Nephron progenitor cell (in vitro differentiated cells): ENCODE measurements at regions not wholly inside any gene's neighbourhood (a gene's known extent, or its start where the extent isn't known, plus 50 kb on each side); places are given as distances from the start of the nearest gene placed in this dataset.
A peak's percentile ranks its signal among the peaks of the same experiment; 100 is the strongest.

ENCODE experiments used
- DNase-seq: peaks from one replicate; pipeline ENCODE4 v3.0.0; 2021
- H3K27ac Mint-ChIP-seq: 2 replicates; pipeline ENCODE4 v1.8.0; 2021; ENCODE audit warnings: mild to moderate bottlenecking, moderate library complexity, mixed read lengths
- H3K27me3 Mint-ChIP-seq: 2 replicates; pipeline ENCODE4 v1.8.0; 2021; ENCODE audit warnings: mild to moderate bottlenecking, low read depth, mixed read lengths; ENCODE audit not compliant: poor library complexity
- H3K36me3 Mint-ChIP-seq: 2 replicates; pipeline ENCODE4 v1.8.0; 2021; ENCODE audit warnings: low read depth, mixed read lengths
- H3K4me1 Mint-ChIP-seq: 2 replicates; pipeline ENCODE4 v1.8.0; 2021; ENCODE audit warnings: mixed read lengths
- H3K4me3 Mint-ChIP-seq: 2 replicates; pipeline ENCODE4 v1.8.0; 2021; ENCODE audit warnings: mild to moderate bottlenecking, moderate library complexity, mixed read lengths
- H3K9me3 Mint-ChIP-seq: 2 replicates; pipeline ENCODE4 v1.8.0; 2021; ENCODE audit warnings: mild to moderate bottlenecking, moderate library complexity, mixed read lengths
- TF ChIP-seq, protein P1 (sequence below): fragments of 200-600 bp; sonication (generic); IDR thresholded peaks from 2 replicates; pipeline ENCODE4 v1.5.0; 2021; ENCODE audit warnings: antibody characterized with exemption

DNA sequence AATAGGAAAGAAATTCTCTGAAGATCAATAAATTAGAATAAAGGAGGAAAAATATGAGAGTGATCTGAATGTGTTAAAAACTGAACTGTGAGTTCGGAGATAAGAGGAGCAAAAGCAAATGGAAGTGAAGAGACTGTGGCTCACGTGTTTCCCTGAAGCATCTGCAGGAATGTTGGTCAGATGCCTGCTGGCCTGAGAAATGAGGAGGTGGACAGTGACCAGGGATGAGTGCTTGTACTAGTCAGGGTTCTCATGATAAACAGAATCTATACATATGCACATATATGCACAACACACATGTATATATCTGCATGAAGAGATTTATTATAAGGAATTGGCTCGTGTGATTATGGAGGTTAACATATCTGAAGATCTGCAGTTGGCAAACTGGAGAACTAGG is 103.4 kb upstream of the TIAM1 start:
- TF ChIP-seq, protein P1, sequence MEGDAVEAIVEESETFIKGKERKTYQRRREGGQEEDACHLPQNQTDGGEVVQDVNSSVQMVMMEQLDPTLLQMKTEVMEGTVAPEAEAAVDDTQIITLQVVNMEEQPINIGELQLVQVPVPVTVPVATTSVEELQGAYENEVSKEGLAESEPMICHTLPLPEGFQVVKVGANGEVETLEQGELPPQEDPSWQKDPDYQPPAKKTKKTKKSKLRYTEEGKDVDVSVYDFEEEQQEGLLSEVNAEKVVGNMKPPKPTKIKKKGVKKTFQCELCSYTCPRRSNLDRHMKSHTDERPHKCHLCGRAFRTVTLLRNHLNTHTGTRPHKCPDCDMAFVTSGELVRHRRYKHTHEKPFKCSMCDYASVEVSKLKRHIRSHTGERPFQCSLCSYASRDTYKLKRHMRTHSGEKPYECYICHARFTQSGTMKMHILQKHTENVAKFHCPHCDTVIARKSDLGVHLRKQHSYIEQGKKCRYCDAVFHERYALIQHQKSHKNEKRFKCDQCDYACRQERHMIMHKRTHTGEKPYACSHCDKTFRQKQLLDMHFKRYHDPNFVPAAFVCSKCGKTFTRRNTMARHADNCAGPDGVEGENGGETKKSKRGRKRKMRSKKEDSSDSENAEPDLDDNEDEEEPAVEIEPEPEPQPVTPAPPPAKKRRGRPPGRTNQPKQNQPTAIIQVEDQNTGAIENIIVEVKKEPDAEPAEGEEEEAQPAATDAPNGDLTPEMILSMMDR, result no peak
- peaks cover 13% of the 10 kb centered on the region for H3K4me1 Mint-ChIP-seq
- H3K9me3 Mint-ChIP-seq, result peaks cover 14% of the 10 kb centered on the region
- no peak for DNase-seq
- H3K36me3 Mint-ChIP-seq, result peaks cover 66% of the 10 kb centered on the region
- H3K4me3 Mint-ChIP-seq, result no peak overlapping the region
- H3K27ac Mint-ChIP-seq, result peak overlapping the region; percentile 57
- no peaks in the 10 kb centered on the region for H3K27me3 Mint-ChIP-seq

- no peak overlapping the region for H3K27ac Mint-ChIP-seq
- H3K27me3 Mint-ChIP-seq, result no peaks in the 10 kb centered on the region
These were observed 102.3 kb upstream of the TIAM1 start for GRCh38 chr21:31446226-31446855.

DNA sequence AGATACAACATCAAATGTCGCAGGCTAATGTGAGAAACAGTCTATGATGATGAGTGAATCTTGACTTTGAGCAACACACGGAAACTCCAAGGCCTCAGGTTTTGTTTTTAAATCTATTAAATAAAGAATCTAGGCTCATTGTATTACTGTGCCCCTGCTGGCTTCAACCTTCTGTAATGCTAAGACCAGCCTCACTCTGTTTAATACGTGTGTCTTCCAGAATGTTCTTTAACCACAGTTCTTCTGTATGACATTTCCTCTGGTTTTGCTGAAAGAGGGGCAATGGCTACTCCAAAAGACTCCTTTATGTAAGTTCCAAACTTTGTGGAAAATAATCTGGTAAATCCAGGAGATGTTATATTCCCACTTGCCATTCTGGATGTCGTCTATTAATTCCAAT is 101.1 kb upstream of the TIAM1 start:
- DNase-seq, result no peak
- H3K9me3 Mint-ChIP-seq, result peaks cover 37% of the 10 kb centered on the region
- H3K27ac Mint-ChIP-seq, result no peak overlapping the region
- no peak overlapping the region for H3K4me3 Mint-ChIP-seq
- TF ChIP-seq, protein P1, result no peak
- no peaks in the 10 kb centered on the region for H3K27me3 Mint-ChIP-seq
- peaks cover 75% of the 10 kb centered on the region for H3K36me3 Mint-ChIP-seq
- peaks cover 7% of the 10 kb centered on the region for H3K4me1 Mint-ChIP-seq

More at GRCh38 chr21:31446226-31446855, 102.3 kb upstream of the TIAM1 start:
- DNase-seq, result no peak
- TF ChIP-seq, protein P1, result no peak
- peaks cover 25% of the 10 kb centered on the region for H3K9me3 Mint-ChIP-seq
- H3K36me3 Mint-ChIP-seq, result peaks cover 66% of the 10 kb centered on the region
- H3K4me3 Mint-ChIP-seq, result no peak overlapping the region
- peaks cover 13% of the 10 kb centered on the region for H3K4me1 Mint-ChIP-seq

DNA sequence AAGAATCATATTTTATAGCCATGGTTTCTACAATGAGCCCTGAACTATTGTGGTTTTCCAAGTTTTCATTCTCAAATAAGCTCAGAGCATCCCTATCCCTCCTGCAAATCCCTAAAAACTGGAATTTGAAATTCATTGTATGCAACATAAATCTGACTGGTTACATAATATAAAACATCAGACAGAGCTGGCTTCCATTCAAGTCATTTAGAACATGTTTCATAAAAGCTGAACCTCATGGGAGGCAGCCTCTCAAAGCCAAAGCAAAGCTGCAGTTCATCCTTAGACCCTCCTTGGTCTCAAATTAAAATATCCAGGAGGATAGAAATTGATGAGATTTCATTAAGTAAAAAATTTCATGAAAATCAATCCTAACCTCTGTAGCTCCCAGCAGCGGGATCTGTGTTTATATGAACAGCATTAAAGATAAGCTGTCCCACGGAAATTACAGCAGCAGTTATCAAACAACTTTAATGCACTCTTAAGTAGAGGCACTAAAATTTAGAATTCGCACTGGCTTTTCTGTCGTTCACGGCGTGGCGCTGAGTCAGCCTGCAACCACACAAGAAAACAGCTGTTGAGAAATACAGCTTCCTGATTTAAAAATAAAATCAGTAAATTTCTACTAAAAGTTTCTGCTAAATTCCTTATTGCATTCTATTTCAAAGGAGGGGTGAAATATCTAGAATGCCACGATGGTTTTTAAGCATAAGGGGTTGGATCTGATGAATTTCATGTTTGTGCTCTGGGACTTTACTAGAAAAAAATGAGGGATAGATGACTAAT is 99.9 kb upstream of the TIAM1 start:
- Mint-ChIP-seq H3K27ac (no peak overlapping the region), H3K27me3 (no peaks in the 10 kb centered on the region), H3K36me3 (peaks cover 86% of the 10 kb centered on the region), H3K4me1 (peaks cover 4% of the 10 kb centered on the region), H3K9me3 (peaks cover 43% of the 10 kb centered on the region), H3K4me3 (no peak overlapping the region)
- TF ChIP-seq, protein P1, result no peak
- no peak for DNase-seq

DNA sequence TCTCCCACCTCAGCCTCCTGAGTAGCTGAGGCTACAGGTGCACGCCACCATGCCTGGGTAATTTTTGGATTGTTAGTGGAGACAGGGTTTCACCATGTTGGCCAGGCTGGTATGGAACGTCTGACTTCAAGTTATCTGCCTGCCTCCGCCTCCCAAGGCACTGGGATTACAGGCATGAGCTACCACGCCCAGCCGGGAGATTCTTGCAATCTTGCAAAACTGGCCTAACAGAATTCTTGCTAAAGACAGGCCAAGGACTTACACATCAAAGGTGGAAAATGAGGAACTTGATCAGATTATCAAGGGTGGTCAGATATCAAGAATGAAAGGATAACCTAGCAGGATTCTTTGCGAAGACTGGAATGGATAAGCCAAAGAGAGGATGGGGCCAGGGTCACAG is 98.3 kb upstream of the TIAM1 start:
- H3K36me3 Mint-ChIP-seq, result peaks cover 92% of the 10 kb centered on the region
- H3K9me3 Mint-ChIP-seq, result peaks cover 53% of the 10 kb centered on the region
- no peak overlapping the region for H3K4me3 Mint-ChIP-seq
- H3K4me1 Mint-ChIP-seq, result peaks cover 4% of the 10 kb centered on the region
- TF ChIP-seq, protein P1, result no peak
- no peaks in the 10 kb centered on the region for H3K27me3 Mint-ChIP-seq
- no peak for DNase-seq
- no peak overlapping the region for H3K27ac Mint-ChIP-seq
